GM10248 (cell line): ENCODE measurements at regions not wholly inside any gene's neighbourhood (a gene's known extent, or its start where the extent isn't known, plus 50 kb on each side); places are given as distances from the start of the nearest gene placed in this dataset.

Experiments
- CTCF ChIA-PET: fragments of 300-600 bp; sonication (Branson Sonifier 250); formaldehyde crosslinking; extraction: SDS; loops from one replicate; lab custom pipeline; 2021; ENCODE audit warnings: antibody characterized with exemption; lab: Yijun Ruan, JAX
- POLR2A ChIA-PET: fragments of 350-650 bp; sonication (Branson Sonifier 250); formaldehyde crosslinking; extraction: SDS; loops from one replicate; lab custom pipeline; 2020; ENCODE audit warnings: antibody characterized with exemption; lab: Yijun Ruan, JAX
- DNase-seq: peaks from one replicate; pipeline ENCODE4 v3.0.0; 2012; ENCODE audit errors: extremely low spot score
- CTCF ChIP-seq: IDR thresholded peaks from 2 replicates; pipeline ENCODE4 v1.5.1; 2012; ENCODE audit warnings: mild to moderate bottlenecking, low read depth; ENCODE audit errors: extremely low read depth, missing control alignments, control extremely low read depth

- POLR2A ChIA-PET = no interaction called here
- no peak for TF ChIP-seq CTCF
- no peak for DNase-seq
- CTCF ChIA-PET = no interaction called here
These were observed 215.1 kb downstream of the NUP35 start for GRCh38 chr2:183339311-183339710.

GRCh38 chr2:183341057-183341456 lies 216.8 kb downstream of the NUP35 start:
- CTCF ChIA-PET = interaction anchor here (1.0 kb wide), 1 partner anchor 18 kb away, joined by 3 read pairs; no protein-coding TSS in a partner anchor
- TF ChIP-seq CTCF = no peak
- no peak for DNase-seq
- POLR2A ChIA-PET = no interaction called here

GRCh38 chr2:183347969-183348368 lies 223.7 kb downstream of the NUP35 start:
- TF ChIP-seq CTCF = no peak
- ChIA-PET POLR2A (no interaction called here), CTCF (interaction anchor here (1.8 kb wide), 1 partner anchor 11 kb away, joined by 7 read pairs; no protein-coding TSS in a partner anchor)
- no peak for DNase-seq

GRCh38 chr2:183348492-183348891 lies 224.2 kb downstream of the NUP35 start:
- POLR2A ChIA-PET = no interaction called here
- CTCF ChIA-PET = interaction anchor here (1.8 kb wide), 1 partner anchor 10 kb away, joined by 7 read pairs; no protein-coding TSS in a partner anchor
- no peak for TF ChIP-seq CTCF
- no peak for DNase-seq

GRCh38 chr2:183349091-183349490 lies 224.8 kb downstream of the NUP35 start:
- no peak for TF ChIP-seq CTCF
- DNase-seq = no peak
- CTCF ChIA-PET = interaction anchor here (1.8 kb wide), 1 partner anchor 9 kb away, joined by 7 read pairs; no protein-coding TSS in a partner anchor
- POLR2A ChIA-PET = no interaction called here

- ChIA-PET POLR2A (no interaction called here), CTCF (interaction anchor here (1.1 to 2.8 kb wide), 3 partner anchors 13 to 66 kb away, joined by 3 to 11 read pairs (median 3); no protein-coding TSS in a partner anchor)
- no peak for DNase-seq
- TF ChIP-seq CTCF = no peak
These were observed 235.6 kb downstream of the NUP35 start for GRCh38 chr2:183359867-183360266.
